ENCODE measurements at regions not wholly inside any gene's neighbourhood (a gene's known extent, or its start where the extent isn't known, plus 50 kb on each side); places are given as distances from the start of the nearest gene placed in this dataset.

GRCh38 chr21:26715116-26715515 lies 130.1 kb downstream of the ADAMTS1 start:
- TF ChIP-seq POLR2A (IDR thresholded peaks at IDR 0.05) (no peak), CTCF (IDR thresholded peaks at IDR 0.05) (no peak)

GRCh38 chr21:26710155-26710554 lies 135.1 kb downstream of the ADAMTS1 start:
- Histone ChIP-seq H3K36me3 (no peaks in the 10 kb centered on the region), H3K4me3 (no peak overlapping the region), H3K9me3 (no peaks in the 10 kb centered on the region), H3K4me1 (no peaks in the 10 kb centered on the region), H3K27ac (no peak overlapping the region), H3K27me3 (no peaks in the 10 kb centered on the region)
- TF ChIP-seq POLR2A (IDR thresholded peaks at IDR 0.05), result no peak
- no peak for TF ChIP-seq CTCF (IDR thresholded peaks at IDR 0.05)
- DNase-seq, result no peak

More at GRCh38 chr21:26715116-26715515, 130.1 kb downstream of the ADAMTS1 start:
- Histone ChIP-seq H3K4me1 (no peaks in the 10 kb centered on the region), H3K27ac (no peak overlapping the region), H3K36me3 (no peaks in the 10 kb centered on the region), H3K9me3 (no peaks in the 10 kb centered on the region), H3K4me3 (no peak overlapping the region), H3K27me3 (no peaks in the 10 kb centered on the region)
- no peak for DNase-seq

- no peaks in the 10 kb centered on the region for H3K4me1 ChIP-seq
- H3K36me3 ChIP-seq, result no peaks in the 10 kb centered on the region
- H3K27me3 ChIP-seq, result no peaks in the 10 kb centered on the region
- TF ChIP-seq CTCF (IDR thresholded peaks at IDR 0.05) (no peak), POLR2A (IDR thresholded peaks at IDR 0.05) (no peak)
- DNase-seq, result no peak
- no peak overlapping the region for H3K4me3 ChIP-seq
- H3K9me3 ChIP-seq, result no peaks in the 10 kb centered on the region
- no peak overlapping the region for H3K27ac ChIP-seq
These were observed 136.0 kb upstream of the CYYR1 start for GRCh38 chr21:26709090-26709489.

GRCh38 chr21:26708223-26708800 lies 135.2 kb upstream of the CYYR1 start:
- Histone ChIP-seq H3K27ac (no peak overlapping the region), H3K4me3 (no peak overlapping the region), H3K4me1 (no peaks in the 10 kb centered on the region), H3K9me3 (no peaks in the 10 kb centered on the region), H3K36me3 (no peaks in the 10 kb centered on the region), H3K27me3 (no peaks in the 10 kb centered on the region)
- no peak for DNase-seq
- TF ChIP-seq POLR2A (IDR thresholded peaks at IDR 0.05) (no peak), CTCF (IDR thresholded peaks at IDR 0.05) (no peak)

- no peak overlapping the region for H3K27ac ChIP-seq
- H3K9me3 ChIP-seq, result no peaks in the 10 kb centered on the region
- H3K36me3 ChIP-seq, result no peaks in the 10 kb centered on the region
- no peak overlapping the region for H3K4me3 ChIP-seq
- no peaks in the 10 kb centered on the region for H3K4me1 ChIP-seq
- H3K27me3 ChIP-seq, result no peaks in the 10 kb centered on the region
- no peak for DNase-seq
- TF ChIP-seq POLR2A (IDR thresholded peaks at IDR 0.05), result no peak
- no peak for TF ChIP-seq CTCF (IDR thresholded peaks at IDR 0.05)
These were observed 134.2 kb upstream of the CYYR1 start for GRCh38 chr21:26707246-26707645.

GRCh38 chr21:26698416-26698815 lies 125.3 kb upstream of the CYYR1 start:
- no peak for DNase-seq
- no peaks in the 10 kb centered on the region for H3K4me1 ChIP-seq
- H3K27me3 ChIP-seq, result no peaks in the 10 kb centered on the region
- no peaks in the 10 kb centered on the region for H3K9me3 ChIP-seq
- H3K4me3 ChIP-seq, result no peak overlapping the region
- no peaks in the 10 kb centered on the region for H3K36me3 ChIP-seq
- H3K27ac ChIP-seq, result no peak overlapping the region
- TF ChIP-seq CTCF (IDR thresholded peaks at IDR 0.05) (no peak), POLR2A (IDR thresholded peaks at IDR 0.05) (no peak)
